GM12875 (cell line): ENCODE measurements at regions not wholly inside any gene's neighbourhood (a gene's known extent, or its start where the extent isn't known, plus 50 kb on each side); places are given as distances from the start of the nearest gene placed in this dataset.

Experiments used
- H3K4me3 ChIP-seq: one replicate; pipeline ENCODE4 v1.5.1; 2011; ENCODE audit warnings: low read depth, low read length, control low read depth
- CTCF ChIP-seq: IDR thresholded peaks from 2 replicates; pipeline ENCODE4 v1.5.1; 2011; ENCODE audit warnings: low read depth, mild to moderate bottlenecking, control low read depth, inconsistent platforms, low read length, moderate library complexity, borderline replicate concordance; ENCODE audit not compliant: insufficient read depth

DNA sequence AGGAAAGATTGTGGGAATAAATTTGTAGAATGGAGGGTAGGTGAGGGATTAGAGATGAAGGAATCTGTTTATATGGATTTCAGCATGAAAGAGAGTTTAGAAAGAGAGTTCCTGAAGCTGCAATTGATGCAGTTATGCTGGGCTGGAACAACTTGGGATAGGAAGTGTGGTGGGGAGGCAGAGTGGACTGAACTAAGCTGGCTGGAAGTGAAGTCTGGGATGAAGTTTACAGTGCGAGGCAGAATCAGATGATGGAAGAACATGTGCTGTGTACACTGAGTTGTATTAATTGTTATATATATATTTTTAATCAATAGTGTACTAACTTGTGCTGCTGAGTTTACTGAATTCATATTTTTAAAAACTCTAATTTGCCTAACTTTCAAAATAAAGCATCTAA lies 461.9 kb downstream of the SPRY1 start:
- TF ChIP-seq CTCF, result no peak
- no peak overlapping the region for H3K4me3 ChIP-seq

DNA sequence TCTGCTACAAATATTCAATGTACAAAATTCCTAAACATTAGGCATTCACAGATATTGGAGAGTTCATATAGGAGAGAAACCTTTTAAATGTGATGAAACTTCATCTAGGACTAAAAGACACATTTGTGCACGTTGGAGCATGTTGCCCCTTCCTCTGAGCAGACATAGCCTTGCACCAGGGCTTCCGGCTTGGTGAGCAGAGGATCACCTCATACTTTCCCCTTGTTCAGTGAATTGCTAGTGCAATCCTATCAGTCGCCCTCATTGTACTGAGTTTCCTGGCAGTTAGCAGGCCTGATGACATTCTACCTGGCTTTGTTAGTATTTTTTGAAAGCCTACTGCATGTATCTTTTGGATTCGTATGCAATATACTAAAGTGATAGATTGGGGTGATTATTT lies 466.2 kb downstream of the SPRY1 start:
- H3K4me3 ChIP-seq, result no peak overlapping the region
- TF ChIP-seq CTCF, result no peak

GRCh38 chr4:123866796-123867195 lies 470.2 kb downstream of the SPRY1 start:
- no peak overlapping the region for H3K4me3 ChIP-seq
- TF ChIP-seq CTCF, result no peak

- H3K4me3 ChIP-seq, result no peak overlapping the region
- TF ChIP-seq CTCF, result no peak
These were observed 471.5 kb downstream of the SPRY1 start for GRCh38 chr4:123867910-123868587.

DNA sequence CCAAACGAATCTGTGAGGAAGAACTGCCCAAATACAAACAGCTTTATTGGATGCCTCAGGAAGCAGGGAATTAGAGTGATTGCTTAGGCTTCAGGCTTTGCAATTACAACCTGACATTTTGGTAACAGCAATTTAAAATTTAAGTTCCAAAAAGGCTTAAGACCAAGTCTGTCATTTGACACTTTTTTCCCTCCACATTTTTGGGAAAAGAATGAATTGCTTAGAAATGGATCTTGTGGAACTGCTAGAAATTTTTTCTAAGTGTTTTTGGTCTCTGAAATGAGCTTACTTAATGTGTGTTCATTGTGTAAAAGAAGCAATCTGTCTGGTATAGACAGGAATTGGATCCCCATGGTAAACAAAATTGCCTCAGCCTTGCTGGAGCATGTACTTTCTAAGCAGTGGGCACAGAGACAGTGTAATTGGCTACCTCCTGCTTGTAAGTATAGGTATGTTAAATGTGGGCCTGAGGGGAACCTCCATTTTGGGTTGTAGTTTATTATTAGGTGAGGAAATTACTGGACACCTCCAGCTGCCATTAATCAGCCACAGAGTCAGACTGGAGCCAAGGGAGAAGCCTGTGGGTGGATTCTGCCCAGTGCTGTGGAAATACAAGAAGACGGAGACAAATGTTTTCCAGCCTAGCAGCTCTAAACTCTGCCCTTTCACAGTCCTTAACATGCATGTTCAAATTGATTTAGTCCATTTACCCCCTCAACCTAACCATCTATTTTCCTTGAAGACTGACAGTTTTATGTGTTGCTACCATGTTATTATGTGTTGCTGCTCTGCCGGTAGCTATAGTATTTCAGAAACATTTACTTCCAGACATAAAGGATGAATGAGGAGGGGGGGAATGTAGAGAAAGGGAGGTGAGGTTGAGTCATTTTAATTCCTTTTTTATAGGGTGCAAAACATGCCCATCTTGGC lies 473.0 kb downstream of the SPRY1 start:
- no peak overlapping the region for H3K4me3 ChIP-seq
- TF ChIP-seq CTCF, result no peak

DNA sequence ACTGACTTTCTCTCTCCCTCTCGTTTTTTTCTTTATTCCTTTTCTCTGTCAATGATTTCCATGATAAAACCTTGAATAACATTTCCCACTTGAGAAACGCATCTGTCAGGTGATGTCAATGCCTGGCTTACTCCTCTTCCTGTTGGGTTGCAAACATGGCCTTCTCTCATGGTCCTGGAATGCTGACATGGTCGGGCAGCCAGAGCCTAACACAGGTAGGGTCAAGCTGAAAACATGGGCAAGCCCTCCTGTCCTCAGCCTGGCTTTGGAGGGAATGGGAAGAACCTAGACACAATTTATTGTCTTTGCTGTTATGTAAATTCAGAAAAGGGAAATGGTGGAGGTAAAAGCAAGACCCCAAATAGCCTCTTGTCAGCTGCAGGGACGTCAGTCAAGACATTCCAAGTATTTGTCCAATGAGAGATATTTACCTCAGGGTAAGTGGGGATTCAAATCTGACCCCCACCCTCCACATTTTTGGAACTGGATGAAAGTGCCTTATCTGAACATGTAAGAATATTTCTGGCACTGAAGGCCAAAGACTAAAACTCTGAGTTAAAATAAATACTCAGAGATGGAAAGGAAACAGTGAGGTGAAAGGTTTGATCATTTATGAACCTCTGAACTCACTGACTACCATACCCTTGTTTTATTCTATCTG lies 473.8 kb downstream of the SPRY1 start:
- H3K4me3 ChIP-seq, result no peak overlapping the region
- no peak for TF ChIP-seq CTCF
